SIG-M5 treated with dmso at 0.1 percent for 504 hours (cell line): ENCODE measurements at regions not wholly inside any gene's neighbourhood (a gene's known extent, or its start where the extent isn't known, plus 50 kb on each side); places are given as distances from the start of the nearest gene placed in this dataset.

Experiments used
- DNase-seq: peaks from one replicate; lab custom pipeline; 2025; ENCODE audit not compliant: unreplicated experiment; lab: John Stamatoyannopoulos, UW

- no peak for DNase-seq
Measured at GRCh38 chr5:1748271-1748670, 51.4 kb downstream of the MRPL36 start.

- no peak for DNase-seq
Measured at GRCh38 chr5:1747803-1748085, 51.9 kb downstream of the MRPL36 start.

GRCh38 chr5:1747079-1747802 is 52.4 kb downstream of the MRPL36 start:
- no peak for DNase-seq

GRCh38 chr5:1746371-1747078 is 53.1 kb downstream of the MRPL36 start:
- no peak for DNase-seq

GRCh38 chr5:1745796-1746370 is 53.8 kb downstream of the MRPL36 start:
- DNase-seq = no peak

- no peak for DNase-seq
Measured at GRCh38 chr5:1745123-1745795, 54.4 kb downstream of the MRPL36 start.

GRCh38 chr5:1744393-1745122 is 55.1 kb downstream of the MRPL36 start:
- no peak for DNase-seq

- DNase-seq = no peak
Measured at GRCh38 chr5:1743769-1744085, 55.9 kb downstream of the MRPL36 start.

- no peak for DNase-seq
Measured at GRCh38 chr5:1743061-1743768, 56.4 kb downstream of the MRPL36 start.

- DNase-seq = peak; percentile 19
Measured at GRCh38 chr5:1737790-1738405, 61.7 kb downstream of the MRPL36 start.

GRCh38 chr5:1736889-1737711 is 62.5 kb downstream of the MRPL36 start:
- DNase-seq = no peak

GRCh38 chr5:1736065-1736464 is 63.6 kb downstream of the MRPL36 start:
- DNase-seq = no peak

- no peak for DNase-seq
Measured at GRCh38 chr5:1735320-1735970, 64.2 kb downstream of the MRPL36 start.

GRCh38 chr5:1734908-1735289 is 64.7 kb downstream of the MRPL36 start:
- DNase-seq = no peak

- no peak for DNase-seq
Measured at GRCh38 chr5:1734271-1734907, 65.2 kb downstream of the MRPL36 start.

GRCh38 chr5:1733369-1733768 is 66.3 kb downstream of the MRPL36 start:
- DNase-seq = no peak

GRCh38 chr5:1732945-1733344 is 66.7 kb downstream of the MRPL36 start:
- DNase-seq = no peak

- DNase-seq = no peak
Measured at GRCh38 chr5:1732238-1732941, 67.2 kb downstream of the MRPL36 start.
